Fibroblast of pulmonary artery (primary cell): ENCODE measurements at regions not wholly inside any gene's neighbourhood (a gene's known extent, or its start where the extent isn't known, plus 50 kb on each side); places are given as distances from the start of the nearest gene placed in this dataset.

Experiments used
- DNase-seq: peaks from one replicate; pipeline ENCODE4 v3.0.0-alpha.2; 2010; ENCODE audit warnings: low read depth
- H3K4me3 ChIP-seq: replicated peaks from 2 replicates; pipeline ENCODE4 v1.5.1; 2011; ENCODE audit warnings: low read depth, mild to moderate bottlenecking, control low read depth, low read length, moderate library complexity
- CTCF ChIP-seq: IDR thresholded peaks from 2 replicates; pipeline ENCODE4 v1.5.1; 2011; ENCODE audit warnings: mild to moderate bottlenecking, control low read depth, low read length, inconsistent platforms; ENCODE audit errors: missing control alignments

- no peak for DNase-seq
- H3K4me3 ChIP-seq = no peak overlapping the region
These were observed 468.5 kb downstream of the CDH9 start for GRCh38 chr5:26569929-26570258.

GRCh38 chr5:26569241-26569928 is 469.0 kb downstream of the CDH9 start:
- TF ChIP-seq CTCF = no peak
- DNase-seq = no peak
- H3K4me3 ChIP-seq = no peak overlapping the region

More at GRCh38 chr5:26569929-26570258, 468.5 kb downstream of the CDH9 start:
- TF ChIP-seq CTCF = no peak

- H3K4me3 ChIP-seq = no peak overlapping the region
- TF ChIP-seq CTCF = no peak
- DNase-seq = no peak
These were observed 470.1 kb downstream of the CDH9 start for GRCh38 chr5:26568316-26568715.

GRCh38 chr5:26563979-26564378 is 474.4 kb downstream of the CDH9 start:
- no peak for DNase-seq
- H3K4me3 ChIP-seq = no peak overlapping the region
- no peak for TF ChIP-seq CTCF

GRCh38 chr5:26553079-26553478 is 485.3 kb downstream of the CDH9 start:
- TF ChIP-seq CTCF = no peak
- no peak for DNase-seq
- no peak overlapping the region for H3K4me3 ChIP-seq

GRCh38 chr5:26543987-26544386 is 494.4 kb downstream of the CDH9 start:
- TF ChIP-seq CTCF = no peak
- no peak for DNase-seq
- no peak overlapping the region for H3K4me3 ChIP-seq

GRCh38 chr5:26538226-26538625 is 500.2 kb downstream of the CDH9 start:
- no peak overlapping the region for H3K4me3 ChIP-seq
- no peak for DNase-seq
- no peak for TF ChIP-seq CTCF
